GM19467 (cell line): ENCODE measurements at regions not wholly inside any gene's neighbourhood (a gene's known extent, or its start where the extent isn't known, plus 50 kb on each side); places are given as distances from the start of the nearest gene placed in this dataset.
"Not testable (repeated sequence)": the region's sequence is repeated elsewhere in the genome, so short reads cannot be mapped to it uniquely, and the experiment has no call there.

Experiments
- ATAC-seq: cut with Tn5 transposase; IDR thresholded peaks from one replicate; pipeline ENCODE4 v1.9.1; 2021; ENCODE audit warnings: mild to moderate bottlenecking, moderate library complexity; ENCODE audit not compliant: unreplicated experiment

GRCh38 chr14:71384007-71384845, 477.0 kb downstream of the PCNX1 start:
- ATAC-seq: no peak

GRCh38 chr14:71387753-71388152, 480.5 kb downstream of the PCNX1 start:
- no peak for ATAC-seq

GRCh38 chr14:71388336-71388735, 481.1 kb downstream of the PCNX1 start:
- ATAC-seq: no peak

GRCh38 chr14:71388862-71389261, 481.6 kb downstream of the PCNX1 start:
- no peak for ATAC-seq

- no peak for ATAC-seq
Measured at GRCh38 chr14:71394386-71394785, 487.1 kb downstream of the PCNX1 start.

- no peak for ATAC-seq
Measured at GRCh38 chr14:71395151-71395604, 487.9 kb downstream of the PCNX1 start.

- ATAC-seq: no peak
Measured at GRCh38 chr14:71395636-71396035, 488.4 kb downstream of the PCNX1 start.

- no peak for ATAC-seq
Measured at GRCh38 chr14:71396050-71396677, 488.9 kb downstream of the PCNX1 start.

- no peak for ATAC-seq
Measured at GRCh38 chr14:71397371-71397770, 490.1 kb downstream of the PCNX1 start.

- no peak for ATAC-seq
Measured at GRCh38 chr14:71398450-71398849, 491.2 kb downstream of the PCNX1 start.

GRCh38 chr14:71399057-71399487, 491.8 kb downstream of the PCNX1 start:
- peak; percentile 46 for ATAC-seq

GRCh38 chr14:71400871-71401321, 493.6 kb downstream of the PCNX1 start:
- no peak for ATAC-seq

- not testable (repeated sequence) for ATAC-seq
Measured at GRCh38 chr14:71402415-71402814, 495.2 kb downstream of the PCNX1 start.

GRCh38 chr14:71403656-71404055, 496.4 kb downstream of the PCNX1 start:
- ATAC-seq: peak; percentile 36

- ATAC-seq: no peak
Measured at GRCh38 chr14:71405676-71406075, 498.4 kb downstream of the PCNX1 start.

- no peak for ATAC-seq
Measured at GRCh38 chr14:71408362-71409030, 501.2 kb downstream of the PCNX1 start.

- ATAC-seq: no peak
Measured at GRCh38 chr14:71410578-71411284, 503.5 kb downstream of the PCNX1 start.

- ATAC-seq: no peak
Measured at GRCh38 chr14:71411285-71411595, 504.0 kb downstream of the PCNX1 start.

- ATAC-seq: no peak
Measured at GRCh38 chr14:71411738-71412137, 504.5 kb downstream of the PCNX1 start.

GRCh38 chr14:71414631-71415403, 507.6 kb downstream of the PCNX1 start:
- no peak for ATAC-seq

- no peak for ATAC-seq
Measured at GRCh38 chr14:71415404-71415690, 508.1 kb downstream of the PCNX1 start.
